ENCODE measurements at regions not wholly inside any gene's neighbourhood (a gene's known extent, or its start where the extent isn't known, plus 50 kb on each side); places are given as distances from the start of the nearest gene placed in this dataset.

DNA sequence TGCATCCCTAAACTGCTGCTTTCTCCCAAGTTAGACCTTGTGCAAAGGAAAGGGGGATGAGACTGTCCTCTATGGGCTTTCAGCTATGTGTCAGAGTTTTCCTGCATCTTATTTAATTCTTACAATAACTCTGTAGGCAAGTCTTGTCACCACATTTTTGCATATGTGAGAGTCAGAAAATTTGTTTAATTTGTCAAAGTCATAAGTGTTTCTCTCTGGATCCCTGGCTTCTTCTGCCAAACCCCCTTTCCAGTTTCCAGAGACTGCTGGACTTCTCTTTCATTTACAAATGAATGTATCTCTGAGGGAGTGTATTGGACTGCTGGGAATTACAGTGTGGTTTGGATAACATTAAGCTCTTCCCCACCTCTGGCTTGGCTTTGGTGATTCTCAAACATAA lies 877.6 kb upstream of the SEL1L start:
- TF ChIP-seq EZH2 (IDR thresholded peaks at IDR 0.05; ENCODE audit: borderline replicate concordance), result no peak
- TF ChIP-seq, protein P1, sequence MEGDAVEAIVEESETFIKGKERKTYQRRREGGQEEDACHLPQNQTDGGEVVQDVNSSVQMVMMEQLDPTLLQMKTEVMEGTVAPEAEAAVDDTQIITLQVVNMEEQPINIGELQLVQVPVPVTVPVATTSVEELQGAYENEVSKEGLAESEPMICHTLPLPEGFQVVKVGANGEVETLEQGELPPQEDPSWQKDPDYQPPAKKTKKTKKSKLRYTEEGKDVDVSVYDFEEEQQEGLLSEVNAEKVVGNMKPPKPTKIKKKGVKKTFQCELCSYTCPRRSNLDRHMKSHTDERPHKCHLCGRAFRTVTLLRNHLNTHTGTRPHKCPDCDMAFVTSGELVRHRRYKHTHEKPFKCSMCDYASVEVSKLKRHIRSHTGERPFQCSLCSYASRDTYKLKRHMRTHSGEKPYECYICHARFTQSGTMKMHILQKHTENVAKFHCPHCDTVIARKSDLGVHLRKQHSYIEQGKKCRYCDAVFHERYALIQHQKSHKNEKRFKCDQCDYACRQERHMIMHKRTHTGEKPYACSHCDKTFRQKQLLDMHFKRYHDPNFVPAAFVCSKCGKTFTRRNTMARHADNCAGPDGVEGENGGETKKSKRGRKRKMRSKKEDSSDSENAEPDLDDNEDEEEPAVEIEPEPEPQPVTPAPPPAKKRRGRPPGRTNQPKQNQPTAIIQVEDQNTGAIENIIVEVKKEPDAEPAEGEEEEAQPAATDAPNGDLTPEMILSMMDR (IDR thresholded peaks at IDR 0.05; ENCODE audit: poor library complexity), result no peak
